Uterus (tissue), 3 donors: ENCODE measurements at regions not wholly inside any gene's neighbourhood (a gene's known extent, or its start where the extent isn't known, plus 50 kb on each side); places are given as distances from the start of the nearest gene placed in this dataset.
A peak's percentile ranks its signal among the peaks of the same experiment; 100 is the strongest.

ENCODE experiments used
- DNase-seq, 2 donors: peaks; one replicate each; pipeline ENCODE4 v3.0.0-alpha.2; 2019 to 2020
- H3K27ac ChIP-seq, 2 donors: fragments of 200-600 bp; sonication (generic); 1 replicate in 1 of 2; 2 replicates in 1 of 2; pipeline ENCODE4 v1.5.1; 2016 to 2018
- H3K27me3 ChIP-seq, 2 donors: fragments of 200-600 bp; sonication (generic); one replicate each; pipeline ENCODE4 v1.5.1; 2018 to 2019; ENCODE audit warnings: control low read depth in 1 of 2
- H3K36me3 ChIP-seq, 2 donors: fragments of 200-600 bp; sonication (generic); one replicate each; pipeline ENCODE4 v1.5.1; 2019; ENCODE audit warnings: control low read depth in 1 of 2
- H3K4me1 ChIP-seq, 2 donors: fragments of 200-600 bp; sonication (generic); one replicate each; pipeline ENCODE4 v1.5.1; 2018 to 2019; ENCODE audit warnings: control low read depth in 1 of 2
- H3K4me3 ChIP-seq, 2 donors: fragments of 200-600 bp; sonication (generic); 1 replicate in 1 of 2; 2 replicates in 1 of 2; pipeline ENCODE4 v1.5.1; 2018 to 2019; ENCODE audit warnings: mild to moderate bottlenecking in 1 of 2
- H3K9me3 ChIP-seq, 2 donors: fragments of 200-600 bp; sonication (generic); one replicate each; pipeline ENCODE4 v1.5.1; 2019; ENCODE audit warnings: control low read depth in 1 of 2
- POLR2A ChIP-seq, 2 donors: fragments of 450-650 bp; IDR thresholded peaks; one replicate each; pipeline ENCODE4 v1.6.1; 2016; ENCODE audit warnings: antibody characterized with exemption in 2 of 2, mild to moderate bottlenecking in 1 of 2, moderate library complexity in 1 of 2
- intact Hi-C: fragments of 100-400 bp; cut with DNase I; formaldehyde crosslinking; loops from one replicate; pipeline ENCODE4 v1.15.1; 2023; ENCODE audit warnings: low total_unique reads
- TF ChIP-seq, protein P1 (sequence below), 4 experiments: fragments of 200-600 bp in 2 of 4; fragments of 450-650 bp in 2 of 4; sonication (generic) in 2 of 4; IDR thresholded peaks; one replicate each; pipeline ENCODE4 v1.5.1; 2016 to 2019; ENCODE audit warnings: antibody characterized with exemption in 4 of 4, mild to moderate bottlenecking in 2 of 4, moderate library complexity in 1 of 4
- donor health status: DM: yes; HTN: yes; CAD: no.

DNA sequence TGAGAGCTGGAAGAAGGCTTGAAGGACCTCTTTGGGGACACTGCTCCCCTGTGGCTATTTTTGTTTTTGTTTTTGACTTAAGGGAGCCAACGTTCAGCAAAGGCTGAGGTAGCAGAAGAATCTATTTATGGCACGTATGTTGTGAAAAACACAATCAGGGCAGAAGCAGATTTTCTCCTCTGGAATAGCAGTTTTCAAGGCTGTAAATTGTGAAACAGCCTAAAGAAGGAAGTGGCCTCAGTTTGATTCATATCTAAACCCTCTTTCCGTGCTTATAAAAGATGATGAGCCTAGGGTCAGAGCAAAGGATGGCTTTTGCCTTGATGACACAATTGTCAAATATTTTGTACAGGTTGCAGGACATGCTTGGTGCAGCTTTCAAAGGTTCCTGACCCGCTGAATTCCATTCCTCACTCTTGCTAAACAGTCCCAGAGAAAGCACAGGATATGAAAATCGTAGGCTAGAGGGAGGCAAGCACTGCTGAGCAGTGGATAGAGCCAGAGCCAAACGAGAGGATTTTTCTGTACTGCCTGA is 106.2 kb upstream of the DLX2 start:
- TF ChIP-seq POLR2A (IDR thresholded peaks at IDR 0.05): no peak
- TF ChIP-seq, protein P1, sequence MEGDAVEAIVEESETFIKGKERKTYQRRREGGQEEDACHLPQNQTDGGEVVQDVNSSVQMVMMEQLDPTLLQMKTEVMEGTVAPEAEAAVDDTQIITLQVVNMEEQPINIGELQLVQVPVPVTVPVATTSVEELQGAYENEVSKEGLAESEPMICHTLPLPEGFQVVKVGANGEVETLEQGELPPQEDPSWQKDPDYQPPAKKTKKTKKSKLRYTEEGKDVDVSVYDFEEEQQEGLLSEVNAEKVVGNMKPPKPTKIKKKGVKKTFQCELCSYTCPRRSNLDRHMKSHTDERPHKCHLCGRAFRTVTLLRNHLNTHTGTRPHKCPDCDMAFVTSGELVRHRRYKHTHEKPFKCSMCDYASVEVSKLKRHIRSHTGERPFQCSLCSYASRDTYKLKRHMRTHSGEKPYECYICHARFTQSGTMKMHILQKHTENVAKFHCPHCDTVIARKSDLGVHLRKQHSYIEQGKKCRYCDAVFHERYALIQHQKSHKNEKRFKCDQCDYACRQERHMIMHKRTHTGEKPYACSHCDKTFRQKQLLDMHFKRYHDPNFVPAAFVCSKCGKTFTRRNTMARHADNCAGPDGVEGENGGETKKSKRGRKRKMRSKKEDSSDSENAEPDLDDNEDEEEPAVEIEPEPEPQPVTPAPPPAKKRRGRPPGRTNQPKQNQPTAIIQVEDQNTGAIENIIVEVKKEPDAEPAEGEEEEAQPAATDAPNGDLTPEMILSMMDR (IDR thresholded peaks at IDR 0.05): peak in 1 of 4 experiments; percentile 8

DNA sequence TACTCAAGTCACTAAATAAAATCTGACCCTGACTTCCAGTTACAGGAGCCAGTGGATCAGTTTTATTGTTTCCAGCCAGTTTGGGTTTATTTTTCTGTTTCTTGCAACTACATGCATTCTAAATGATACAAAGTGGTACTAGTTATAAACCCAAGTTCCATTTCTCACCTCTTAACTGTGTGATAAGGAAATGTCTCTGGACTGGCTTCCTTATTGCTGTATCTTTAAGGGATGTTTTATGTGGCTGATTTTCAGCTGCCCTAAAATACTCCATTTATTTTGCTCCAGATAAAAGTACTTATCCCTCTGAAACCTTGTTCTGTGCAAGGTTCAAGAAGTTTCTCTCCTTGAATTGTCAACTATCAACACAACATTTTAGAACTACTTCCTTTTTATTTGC is 107.9 kb upstream of the DLX2 start:
- no peaks in the 10 kb centered on the region for H3K36me3 ChIP-seq
- H3K4me3 ChIP-seq: no peak overlapping the region
- H3K27me3 ChIP-seq: no peaks in the 10 kb centered on the region
- no peaks in the 10 kb centered on the region for H3K4me1 ChIP-seq
- peak overlapping the region in 1 of 2 donors; percentile 76 for H3K27ac ChIP-seq
- no peaks in the 10 kb centered on the region for H3K9me3 ChIP-seq
- intact Hi-C loops: no loop called here
- no peak for TF ChIP-seq POLR2A (IDR thresholded peaks at IDR 0.05)
- DNase-seq: no peak

More for the DNA sequence above, 106.2 kb upstream of the DLX2 start:
- Histone ChIP-seq H3K27me3 (no peaks in the 10 kb centered on the region), H3K4me1 (no peaks in the 10 kb centered on the region), H3K36me3 (no peaks in the 10 kb centered on the region), H3K9me3 (no peaks in the 10 kb centered on the region), H3K27ac (peak overlapping the region; percentile 58 to 76), H3K4me3 (no peak overlapping the region)
- DNase-seq: no peak
- intact Hi-C loops: no loop called here

DNA sequence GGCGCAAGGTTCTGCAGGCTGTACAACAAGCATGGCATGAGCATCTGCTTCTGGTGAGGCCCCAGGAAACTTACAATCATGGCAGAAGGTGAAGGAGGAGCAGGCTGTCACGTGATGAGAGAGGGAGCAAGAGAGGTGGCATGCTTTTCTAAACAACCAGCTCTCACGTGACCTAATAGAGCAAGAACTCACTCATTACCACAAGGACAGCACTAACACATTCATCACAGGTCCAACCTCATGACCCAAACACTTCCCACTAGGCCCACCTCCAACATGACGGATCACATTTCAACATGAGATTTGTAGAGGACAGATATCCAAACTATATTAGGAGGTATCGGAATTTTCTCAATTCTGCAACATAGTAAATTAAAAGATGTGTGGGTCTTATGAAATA is 108.8 kb upstream of the DLX2 start:
- intact Hi-C loops: no loop called here
- no peak for DNase-seq
- no peak overlapping the region for H3K4me3 ChIP-seq
- H3K9me3 ChIP-seq: no peaks in the 10 kb centered on the region
- H3K27ac ChIP-seq: no peak overlapping the region
- H3K27me3 ChIP-seq: no peaks in the 10 kb centered on the region
- H3K4me1 ChIP-seq: no peaks in the 10 kb centered on the region
- no peaks in the 10 kb centered on the region for H3K36me3 ChIP-seq
- no peak for TF ChIP-seq POLR2A (IDR thresholded peaks at IDR 0.05)
- TF ChIP-seq, protein P1 (IDR thresholded peaks at IDR 0.05): no peak

DNA sequence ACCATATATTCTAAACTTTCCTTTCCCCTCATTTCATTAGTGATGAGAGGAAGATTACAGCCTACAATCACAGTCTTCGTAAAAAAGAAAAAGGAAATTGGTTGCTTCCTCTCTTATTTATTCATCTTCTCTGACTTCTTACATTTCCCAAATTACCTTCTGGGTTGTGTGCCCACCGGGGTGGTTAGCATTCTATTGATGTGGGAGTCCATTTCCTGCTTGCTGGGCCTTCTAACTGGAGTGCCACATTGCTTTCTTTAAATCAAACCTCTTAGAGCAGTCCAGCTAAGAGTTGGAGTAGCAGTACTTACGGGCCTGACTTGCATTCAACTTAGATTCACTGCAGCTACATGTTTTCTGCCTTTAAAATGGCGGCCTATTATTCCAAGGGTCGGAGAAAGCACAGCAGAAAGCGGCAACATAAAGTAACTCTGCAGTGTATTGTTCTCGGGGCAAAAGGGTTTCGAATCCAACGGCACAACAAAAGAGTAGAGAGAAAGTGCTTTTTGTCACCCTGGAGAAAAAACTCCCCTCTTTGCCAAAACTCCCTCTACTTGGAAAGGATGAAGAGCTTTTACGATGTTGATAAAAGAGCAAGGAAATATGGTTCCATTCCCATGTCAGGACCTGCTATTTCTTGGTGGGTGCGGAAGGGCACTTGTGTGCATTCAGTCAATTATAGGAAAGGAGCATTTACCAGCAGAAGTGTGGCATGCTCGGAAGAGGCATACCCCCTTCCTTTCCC is 110.6 kb upstream of the DLX2 start:
- Histone ChIP-seq H3K27ac (peak overlapping the region; percentile 55 to 59), H3K36me3 (no peaks in the 10 kb centered on the region), H3K4me3 (no peak overlapping the region), H3K4me1 (no peaks in the 10 kb centered on the region), H3K9me3 (no peaks in the 10 kb centered on the region), H3K27me3 (no peaks in the 10 kb centered on the region)
- intact Hi-C loops: no loop called here
- TF ChIP-seq POLR2A (IDR thresholded peaks at IDR 0.05): no peak
- TF ChIP-seq, protein P1 (IDR thresholded peaks at IDR 0.05): no peak
- no peak for DNase-seq

GRCh38 chr2:172214252-172214651 is 111.6 kb upstream of the DLX2 start:
- H3K27ac ChIP-seq: peak overlapping the region; percentile 55 to 59
- intact Hi-C loops: no loop called here
- H3K27me3 ChIP-seq: no peaks in the 10 kb centered on the region
- no peaks in the 10 kb centered on the region for H3K4me1 ChIP-seq
- no peaks in the 10 kb centered on the region for H3K36me3 ChIP-seq
- TF ChIP-seq POLR2A (IDR thresholded peaks at IDR 0.05): no peak
- TF ChIP-seq, protein P1 (IDR thresholded peaks at IDR 0.05): no peak
- no peaks in the 10 kb centered on the region for H3K9me3 ChIP-seq
- H3K4me3 ChIP-seq: no peak overlapping the region
- DNase-seq: no peak
